ENCODE measurements at regions not wholly inside any gene's neighbourhood (a gene's known extent, or its start where the extent isn't known, plus 50 kb on each side); places are given as distances from the start of the nearest gene placed in this dataset.

GRCh38 chr2:67760995-67761394, 301.8 kb downstream of the C1D start:
- no peak for TF ChIP-seq POLR2A (IDR thresholded peaks at IDR 0.05)
- no peak for TF ChIP-seq CTCF (IDR thresholded peaks at IDR 0.05)
